Stomach (tissue), 4 donors: ENCODE measurements at regions not wholly inside any gene's neighbourhood (a gene's known extent, or its start where the extent isn't known, plus 50 kb on each side); places are given as distances from the start of the nearest gene placed in this dataset.
"Not testable (repeated sequence)": the region's sequence is repeated elsewhere in the genome, so short reads cannot be mapped to it uniquely, and the experiment has no call there.

ENCODE experiments used
- EP300 ChIP-seq: sonication (generic); formaldehyde crosslinking; IDR thresholded peaks from one replicate; pipeline ENCODE4 v1.6.1; 2017; ENCODE audit warnings: antibody characterized with exemption
- POLR2A ChIP-seq, 4 donors: fragments of 450-650 bp; IDR thresholded peaks; one replicate each; pipeline ENCODE4 v1.6.1; 2016; ENCODE audit warnings: antibody characterized with exemption in 4 of 4, control low read depth in 2 of 4, mild to moderate bottlenecking in 1 of 4, moderate library complexity in 1 of 4

DNA sequence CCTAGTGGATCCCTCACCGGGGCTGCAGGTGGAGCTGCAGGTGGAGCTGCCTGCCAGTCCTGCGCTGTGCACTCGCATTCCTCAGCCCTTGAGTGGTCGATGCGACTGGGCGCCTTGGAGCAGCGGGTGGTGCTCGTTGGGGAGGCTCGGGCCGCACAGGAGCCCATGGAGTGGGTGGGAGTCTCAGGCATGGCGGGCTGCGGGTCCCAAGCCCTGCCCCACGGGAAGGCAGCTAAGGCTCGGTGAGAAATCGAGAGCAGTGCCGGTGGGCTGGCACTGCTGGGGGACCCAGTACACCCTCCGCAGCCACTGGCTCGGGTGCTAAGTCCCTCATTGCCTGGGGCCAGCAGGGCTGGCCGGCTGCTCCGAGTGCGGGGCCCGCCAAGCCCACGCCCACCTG, 351.8 kb upstream of the CITED2 start:
- not testable (repeated sequence) for TF ChIP-seq POLR2A (IDR thresholded peaks at IDR 0.05); EP300
